NCI-H2227 treated with DMSO at 0.1 percent for 48 hours (cell line): ENCODE measurements at regions not wholly inside any gene's neighbourhood (a gene's known extent, or its start where the extent isn't known, plus 50 kb on each side); places are given as distances from the start of the nearest gene placed in this dataset.

Source experiments
- DNase-seq: peaks from one replicate; lab custom pipeline; 2025; lab: John Stamatoyannopoulos, UW

DNA sequence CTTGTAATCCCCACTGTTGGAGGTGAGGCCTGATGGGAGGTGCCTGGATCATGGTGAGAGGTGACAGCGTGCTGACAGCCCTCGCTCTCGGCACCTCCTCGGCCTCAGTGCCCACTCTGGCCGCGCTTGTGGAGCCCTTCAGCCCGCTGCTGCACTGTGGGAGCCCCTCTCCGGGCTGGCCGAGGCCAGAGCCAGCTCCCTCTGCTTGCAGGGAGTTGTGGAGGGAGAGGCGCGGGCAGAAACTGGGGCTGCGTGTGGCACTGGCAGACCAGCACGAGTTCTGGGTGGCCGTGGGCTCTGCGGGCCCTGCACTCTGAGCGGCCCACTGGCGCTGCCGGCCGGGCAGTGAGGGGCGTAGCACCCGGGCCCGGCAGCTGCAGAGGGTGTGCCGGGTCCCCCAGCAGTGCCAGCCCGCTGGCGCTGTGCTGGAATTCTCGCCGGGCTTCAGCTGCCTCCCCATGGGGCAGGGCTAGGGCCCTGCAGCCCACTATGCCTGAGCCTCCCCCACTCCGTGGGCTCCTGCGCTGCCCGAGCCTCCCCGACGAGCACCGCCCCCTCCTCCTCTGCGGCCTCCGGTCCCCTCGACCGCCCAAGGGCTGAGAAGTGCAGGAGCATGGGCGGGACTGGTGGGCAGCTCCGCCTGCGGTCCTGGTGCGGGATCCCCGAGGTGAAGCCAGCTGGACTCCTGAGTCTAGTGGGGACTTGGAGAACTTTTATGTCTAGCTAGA, 197.1 kb downstream of the SPP2 start:
- DNase-seq = no peak

DNA sequence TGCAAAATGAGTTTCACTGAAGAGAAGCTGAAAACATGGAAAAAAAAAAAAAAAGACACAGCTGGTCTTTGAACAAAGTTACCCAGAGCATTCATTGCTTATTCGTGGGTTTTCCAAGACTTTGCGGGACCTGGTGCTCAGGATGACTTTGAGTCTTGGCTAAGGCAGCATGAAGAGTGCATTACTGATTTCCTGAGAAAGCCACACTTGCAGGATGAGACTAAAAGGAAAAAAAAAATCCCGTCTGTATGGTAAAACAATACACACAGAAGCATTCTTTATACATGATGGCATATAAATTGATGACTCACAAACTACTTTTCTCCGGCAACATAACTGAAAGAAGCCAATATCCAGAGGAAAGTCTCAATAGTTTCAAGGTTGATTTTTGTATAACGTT, 195.4 kb downstream of the SPP2 start:
- DNase-seq = no peak

DNA sequence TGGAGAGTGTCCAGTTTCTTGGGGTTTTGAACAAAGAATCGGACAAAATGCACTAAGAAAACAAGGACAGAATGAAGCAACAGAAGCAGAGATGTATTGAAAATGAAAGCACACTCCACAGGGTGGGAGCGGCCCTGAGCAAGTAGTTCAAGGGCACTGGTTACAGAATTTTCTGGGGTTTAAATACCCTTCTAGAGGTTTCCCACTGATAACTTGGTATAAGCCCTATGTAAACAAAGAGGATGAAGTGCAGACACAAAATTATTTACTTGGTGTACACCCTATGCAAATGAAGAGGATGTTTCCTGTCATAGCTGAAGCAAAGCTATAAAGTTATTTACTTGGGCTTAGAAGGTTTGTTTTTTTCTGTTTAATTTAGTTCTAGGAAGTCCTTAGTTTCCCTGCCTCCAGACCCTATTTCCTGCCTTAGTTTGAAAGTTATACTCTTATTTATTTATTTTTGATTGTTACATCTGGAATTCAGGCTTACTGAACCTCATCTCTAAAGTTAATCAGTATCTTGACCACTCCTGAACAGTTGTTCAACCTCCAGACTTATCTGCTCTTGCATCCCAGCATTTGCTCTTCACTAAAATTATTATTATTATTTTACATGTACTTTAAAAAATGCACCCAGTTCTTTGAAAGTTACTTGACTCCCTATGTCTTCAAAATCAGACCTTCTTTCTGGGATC, 193.5 kb downstream of the SPP2 start:
- no peak for DNase-seq

DNA sequence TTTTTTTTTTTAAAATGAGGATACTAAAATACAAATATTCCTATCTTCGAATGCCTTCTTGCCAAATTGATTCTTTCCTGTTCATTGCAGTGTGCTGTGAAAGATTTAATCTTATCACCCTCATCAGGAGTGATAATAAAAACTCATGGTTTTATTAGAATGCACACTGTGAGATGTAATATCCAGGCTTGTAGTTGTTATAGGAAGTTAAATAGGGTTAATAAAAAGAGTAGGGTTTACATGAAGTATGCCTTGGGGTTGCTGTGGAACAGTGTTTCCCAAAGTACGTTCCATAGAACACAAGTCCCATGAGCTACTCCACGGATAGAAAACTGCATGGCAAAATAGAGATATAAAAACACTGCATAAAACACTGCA, 191.9 kb downstream of the SPP2 start:
- DNase-seq = no peak

DNA sequence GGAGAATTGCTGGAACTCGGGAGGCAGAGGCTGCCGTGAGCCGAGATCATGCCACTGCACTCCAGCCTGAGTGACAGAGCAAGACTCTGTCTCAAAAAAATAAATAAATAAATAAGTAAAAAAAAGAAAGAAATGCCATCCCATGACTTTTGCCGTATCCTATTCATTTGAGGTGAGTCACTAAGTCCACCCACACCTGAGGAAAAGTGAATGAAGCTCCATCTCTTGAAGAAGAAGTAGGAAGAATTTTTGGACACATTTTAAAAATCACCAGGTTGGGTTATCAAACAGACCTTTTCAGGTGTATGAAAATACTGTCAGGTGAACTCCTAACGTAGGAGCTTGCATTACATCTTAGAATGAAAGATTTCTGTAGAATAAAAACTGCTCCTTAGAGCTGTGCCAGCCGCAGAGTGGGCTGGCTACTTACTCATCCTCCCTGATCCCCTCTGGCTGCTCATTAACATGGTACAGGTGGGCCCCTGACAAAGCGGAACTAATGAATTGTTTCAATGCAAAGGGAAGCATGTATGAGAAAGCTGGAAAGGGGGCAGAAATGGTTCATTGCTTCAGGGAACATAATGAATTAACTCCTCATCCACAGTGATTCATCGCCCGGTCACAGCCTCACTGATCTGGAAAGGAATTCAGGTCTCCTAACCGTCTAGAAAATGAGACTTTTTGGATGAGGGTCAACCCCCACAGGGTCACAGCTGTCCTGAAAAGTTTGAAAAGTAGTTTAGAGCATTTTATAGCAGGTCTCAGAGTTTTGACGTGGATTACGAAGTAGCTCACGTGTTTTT, 191.4 kb downstream of the SPP2 start:
- DNase-seq = no peak

DNA sequence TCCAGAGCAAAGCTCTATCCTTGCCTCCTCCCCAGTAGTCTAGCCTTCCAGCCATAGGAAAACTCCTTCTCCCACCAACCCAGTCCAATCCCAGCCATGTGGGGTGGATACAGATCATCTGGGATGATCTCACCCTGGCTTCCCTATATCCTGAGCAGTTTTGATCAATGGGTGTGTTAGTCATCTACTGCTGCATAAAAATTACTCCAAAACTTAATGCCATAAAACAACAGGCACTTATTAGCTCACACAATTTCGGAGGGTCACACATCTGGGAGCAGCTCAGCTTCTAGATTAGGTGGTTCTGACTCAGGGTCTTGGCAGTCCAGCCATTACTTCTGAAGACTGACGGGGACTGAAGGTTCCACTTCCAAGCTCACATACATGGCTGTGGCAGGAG, 190.4 kb downstream of the SPP2 start:
- no peak for DNase-seq

DNA sequence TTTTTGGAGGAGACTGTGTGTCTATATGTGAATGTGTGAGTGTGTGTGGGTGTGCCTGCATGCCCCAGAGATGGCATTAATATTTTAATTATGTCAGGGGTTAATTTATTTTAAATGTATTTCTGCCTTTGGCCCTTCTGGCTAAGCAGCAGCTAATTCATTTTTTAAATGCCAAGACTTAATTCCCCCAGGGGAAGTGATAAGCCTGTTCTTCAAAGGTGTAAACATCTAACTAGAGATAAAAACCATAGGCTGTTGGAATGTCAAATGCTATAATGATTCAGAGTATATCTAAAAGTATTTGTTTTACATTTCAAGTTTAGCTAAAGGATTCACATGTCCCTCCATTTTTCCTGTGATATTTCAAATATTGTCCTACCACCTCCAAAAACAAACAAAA, 184.7 kb downstream of the SPP2 start:
- DNase-seq = no peak

DNA sequence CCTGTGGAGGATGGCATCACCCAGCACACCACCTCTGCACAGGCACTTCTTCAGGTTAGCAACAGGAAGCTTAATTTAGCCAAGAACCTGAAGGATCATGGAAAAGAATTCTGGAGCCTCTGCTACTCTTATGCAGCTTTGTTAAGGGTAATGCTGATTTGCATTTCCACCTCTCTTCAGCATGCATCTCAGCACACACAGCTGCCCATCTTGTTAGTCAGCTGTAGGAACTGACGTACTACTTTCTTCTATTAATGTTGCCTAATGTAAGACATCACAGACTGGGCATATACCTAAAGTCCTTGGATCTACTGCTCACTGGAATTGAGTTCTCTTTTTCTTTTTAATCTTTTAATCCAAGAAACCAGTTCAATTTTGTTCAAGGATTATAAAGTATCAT, 181.0 kb downstream of the SPP2 start:
- DNase-seq = no peak

DNA sequence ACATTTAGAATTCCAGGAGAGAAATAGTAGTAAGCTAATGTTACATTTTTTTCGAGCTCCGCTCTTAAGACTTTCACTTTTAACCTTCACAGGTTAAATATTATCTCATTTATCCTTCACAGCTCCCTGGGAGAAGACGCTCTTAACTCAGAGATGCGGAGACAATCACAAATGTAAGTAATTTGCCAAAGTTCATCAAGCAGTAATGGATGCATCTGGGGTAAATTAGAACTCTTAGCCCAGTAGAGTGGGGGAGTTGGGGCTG, 168.5 kb downstream of the SPP2 start:
- DNase-seq = no peak

DNA sequence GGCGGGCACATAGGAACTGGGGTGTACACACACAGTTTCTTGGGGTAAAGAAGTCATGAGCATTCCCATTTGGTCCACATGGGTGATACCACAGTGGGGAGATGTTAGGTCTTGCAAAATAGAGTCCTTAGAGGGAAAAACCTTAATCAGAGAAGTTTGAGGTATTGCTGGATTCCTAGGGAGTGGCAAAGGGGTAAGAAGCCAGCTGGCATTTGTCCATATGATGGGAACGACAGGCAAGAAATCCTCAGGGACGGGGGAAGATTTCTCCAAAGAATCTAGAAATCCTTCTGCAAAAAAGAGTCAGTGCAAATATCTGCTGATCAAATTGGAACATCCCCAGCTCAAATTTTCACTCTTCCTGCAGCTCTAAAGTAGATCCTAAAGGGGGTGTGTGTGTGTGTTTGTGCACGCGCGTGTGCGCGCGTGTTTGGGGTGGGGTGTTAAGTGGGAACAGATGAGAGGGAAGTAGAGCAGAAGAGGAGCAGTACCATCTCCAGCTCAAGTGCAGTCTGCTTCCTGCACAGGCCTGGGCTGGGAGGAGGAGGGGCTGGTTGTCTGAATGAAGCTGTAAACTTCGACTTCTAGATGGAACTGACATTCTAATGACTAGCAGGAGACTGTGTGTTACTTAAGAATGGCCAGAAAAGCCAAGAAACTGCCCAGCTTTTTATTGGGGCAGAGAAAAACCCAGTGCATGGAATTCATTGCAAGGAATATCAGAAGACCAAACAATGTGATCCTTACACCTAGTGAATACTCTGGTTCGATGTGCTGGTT, 168.0 kb downstream of the SPP2 start:
- DNase-seq = no peak

DNA sequence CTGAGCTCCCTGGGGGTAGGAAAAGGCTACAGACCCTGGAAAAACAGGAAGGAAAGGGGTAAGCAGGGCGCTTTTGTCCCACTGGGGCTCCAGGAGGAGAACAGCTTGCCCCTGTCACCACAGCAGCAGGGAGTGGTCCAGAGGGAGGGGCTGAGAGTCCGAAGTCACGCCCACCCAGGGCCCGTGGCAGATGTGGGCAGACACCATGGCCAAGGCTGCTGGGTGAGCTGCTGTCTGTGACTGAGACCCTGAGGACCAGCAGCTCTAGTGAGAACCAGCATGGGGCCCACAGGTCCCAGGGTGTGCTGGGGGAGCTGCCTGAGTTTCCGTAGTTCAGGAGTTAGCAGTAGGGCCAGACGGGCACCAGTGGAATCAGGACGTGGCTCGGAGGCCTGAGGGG, 162.0 kb downstream of the SPP2 start:
- DNase-seq = no peak

DNA sequence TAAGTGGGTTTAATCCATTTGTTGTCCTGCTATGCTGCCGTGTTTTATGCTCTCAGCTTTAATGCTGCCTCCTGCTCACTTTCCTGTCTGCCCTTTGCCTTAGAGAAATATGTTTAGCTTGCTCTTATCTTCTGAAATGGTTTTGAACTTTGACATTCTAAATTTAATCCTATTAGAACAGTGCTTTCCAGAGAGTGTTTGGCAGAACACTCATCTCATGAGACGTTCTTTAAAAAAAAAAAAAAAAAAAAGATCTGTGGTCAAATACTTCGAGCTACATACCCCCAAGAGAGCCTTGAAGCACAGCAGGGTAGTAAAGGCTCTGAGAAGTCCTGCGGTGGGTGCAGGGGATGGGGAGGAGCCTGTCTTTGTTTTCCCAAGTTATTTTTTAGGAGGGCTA, 161.3 kb downstream of the SPP2 start:
- DNase-seq = peak; percentile 92

DNA sequence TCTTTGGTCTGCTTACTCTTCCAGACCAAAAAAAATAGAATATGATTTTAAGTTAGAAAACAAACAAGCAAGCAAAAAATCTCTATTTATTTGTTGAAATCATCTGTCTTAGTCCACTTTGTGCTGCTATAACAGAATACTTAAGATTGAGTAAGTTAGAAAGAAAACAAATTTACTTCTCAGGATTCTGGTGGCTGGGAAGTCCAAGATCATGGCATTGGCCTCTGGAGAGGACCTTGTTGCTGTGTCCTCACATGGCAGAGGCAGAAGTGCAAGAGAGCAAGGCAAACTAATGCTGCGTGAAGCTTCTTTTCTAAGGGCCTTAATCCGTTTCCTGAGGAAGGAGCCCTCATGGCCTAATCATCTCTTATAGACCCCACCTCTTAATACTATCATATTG, 156.2 kb downstream of the SPP2 start:
- DNase-seq = no peak

DNA sequence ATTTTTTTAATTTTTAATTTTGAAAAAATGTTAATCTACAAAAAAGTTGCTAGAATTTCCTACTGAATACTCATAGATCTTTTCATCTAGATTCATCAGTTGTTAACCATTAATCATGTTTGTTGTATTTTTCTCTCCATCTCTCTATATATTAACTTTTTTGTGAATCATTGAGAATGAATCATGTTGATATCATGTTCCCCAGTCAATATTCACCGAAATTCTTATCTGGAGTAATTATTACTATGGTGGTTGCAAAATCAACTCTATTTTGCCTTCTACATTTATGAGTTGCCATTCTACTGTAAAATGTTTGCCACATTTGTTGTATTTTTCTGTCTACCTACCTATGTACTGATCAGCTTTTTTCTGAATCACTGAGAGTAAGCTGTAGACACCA, 154.0 kb downstream of the SPP2 start:
- no peak for DNase-seq

DNA sequence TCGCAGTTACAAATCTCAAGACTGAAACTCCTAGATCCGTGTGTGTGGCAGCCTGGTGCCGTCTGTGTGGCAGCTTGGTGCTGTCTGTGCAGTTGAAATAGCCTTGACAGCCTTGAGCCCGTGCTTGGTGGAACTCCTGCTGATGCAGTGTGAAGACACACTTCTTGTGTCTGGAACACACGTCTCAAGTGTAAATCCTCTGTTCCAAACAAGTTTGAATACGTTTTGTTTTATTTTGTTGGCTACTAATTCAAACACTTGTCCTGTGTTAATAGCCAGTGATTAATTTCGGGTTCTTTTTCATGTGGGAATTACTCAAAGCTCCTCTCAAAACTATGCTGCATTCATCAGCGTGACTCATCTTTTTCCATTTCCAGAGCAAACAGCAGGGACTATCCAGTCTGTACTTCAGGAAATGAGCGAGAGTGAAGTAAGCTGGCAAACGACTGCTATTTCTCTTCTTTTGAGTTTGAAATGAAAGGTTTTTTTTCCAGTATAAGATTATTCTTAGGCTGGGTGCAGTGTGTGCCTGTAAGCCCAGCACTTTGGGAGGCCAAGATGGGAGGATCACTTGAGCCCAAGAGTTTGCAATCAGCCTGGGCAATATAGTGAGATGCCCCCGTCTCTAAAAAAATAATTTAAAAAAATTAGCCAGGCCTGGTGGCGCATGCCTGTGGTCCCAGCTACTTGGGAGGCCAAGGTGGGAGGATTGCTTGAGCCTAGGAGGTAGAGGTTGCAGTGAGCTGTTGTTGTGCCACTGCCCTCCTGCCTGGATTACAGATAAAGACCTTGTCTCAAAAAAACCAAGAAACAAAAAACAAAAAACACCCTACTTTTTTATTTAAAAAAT, 152.9 kb downstream of the SPP2 start:
- DNase-seq = no peak

DNA sequence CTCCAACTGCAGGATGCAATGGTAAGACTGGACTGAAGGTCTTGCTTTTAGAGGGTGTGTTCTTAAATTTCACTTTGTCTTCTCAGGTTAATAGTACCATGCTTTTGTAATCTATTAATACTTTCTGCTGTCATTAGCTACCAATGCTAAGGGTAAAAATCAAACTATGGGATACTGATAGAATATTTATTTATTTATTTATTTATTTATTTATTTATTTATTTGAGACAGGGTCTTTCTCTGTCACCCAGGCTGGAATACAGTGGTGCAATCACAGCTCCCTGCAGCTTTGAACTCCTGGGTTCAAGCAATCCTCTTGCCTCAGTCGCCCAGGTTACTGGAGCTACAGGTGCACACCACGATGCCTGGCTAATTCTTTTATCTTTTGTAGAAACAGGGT, 152.1 kb downstream of the SPP2 start:
- no peak for DNase-seq

DNA sequence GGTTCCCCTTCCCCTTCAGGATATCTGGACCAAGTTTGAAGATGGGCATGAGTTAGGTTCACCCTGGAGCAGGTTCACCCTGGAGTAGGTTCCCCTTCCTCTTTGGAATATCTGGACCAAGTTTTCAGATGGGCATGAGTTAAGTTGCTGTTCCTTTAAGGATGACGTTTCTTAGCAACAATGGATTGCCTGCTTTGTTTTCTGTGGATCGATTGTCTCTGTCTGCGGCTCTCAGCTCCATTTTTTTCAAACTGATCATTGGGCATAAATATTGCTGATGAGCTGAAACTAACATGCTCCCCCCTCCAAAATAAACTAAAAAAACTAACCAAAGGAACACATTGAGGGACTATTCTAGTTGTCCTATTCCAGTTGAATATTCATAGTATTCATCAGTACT, 149.5 kb downstream of the SPP2 start:
- no peak for DNase-seq

DNA sequence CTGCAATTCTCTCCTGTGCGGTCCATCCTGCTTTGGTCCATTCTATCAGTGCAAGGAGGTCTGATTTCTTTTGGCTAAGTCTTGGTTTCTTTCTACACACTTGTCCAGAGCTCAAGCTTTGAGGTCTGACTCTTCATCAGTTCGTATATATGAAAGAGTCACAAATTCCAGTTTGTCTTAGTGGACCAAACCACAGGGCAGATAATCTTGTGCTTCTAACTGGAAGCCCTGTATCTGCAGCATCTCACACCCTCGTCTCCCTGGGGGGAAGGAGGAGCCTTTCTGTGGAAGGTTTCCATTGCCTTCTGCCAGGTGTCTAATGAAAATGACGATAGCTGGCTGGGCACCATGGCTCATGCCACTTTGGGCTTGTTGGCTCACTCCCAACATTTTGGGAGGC, 148.5 kb downstream of the SPP2 start:
- no peak for DNase-seq

DNA sequence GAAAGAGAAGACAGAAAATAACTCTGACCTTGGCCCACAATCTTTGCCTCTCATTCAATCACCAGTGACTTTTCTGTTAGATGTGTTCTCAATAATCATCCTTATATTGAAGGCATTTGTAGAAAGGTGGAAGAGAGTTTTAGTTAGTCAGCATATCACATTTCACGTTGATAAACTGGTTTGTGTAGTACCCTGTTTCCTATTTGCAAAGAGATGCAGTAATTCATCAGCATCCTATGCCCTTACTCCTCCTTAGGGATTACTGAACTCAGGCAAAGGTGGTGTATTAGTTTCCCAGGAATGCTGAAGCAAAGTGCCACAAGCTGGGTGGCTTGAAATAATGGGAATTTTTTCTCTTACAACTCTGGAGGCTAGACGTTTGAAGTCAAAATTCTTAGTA, 145.0 kb downstream of the SPP2 start:
- DNase-seq = no peak

DNA sequence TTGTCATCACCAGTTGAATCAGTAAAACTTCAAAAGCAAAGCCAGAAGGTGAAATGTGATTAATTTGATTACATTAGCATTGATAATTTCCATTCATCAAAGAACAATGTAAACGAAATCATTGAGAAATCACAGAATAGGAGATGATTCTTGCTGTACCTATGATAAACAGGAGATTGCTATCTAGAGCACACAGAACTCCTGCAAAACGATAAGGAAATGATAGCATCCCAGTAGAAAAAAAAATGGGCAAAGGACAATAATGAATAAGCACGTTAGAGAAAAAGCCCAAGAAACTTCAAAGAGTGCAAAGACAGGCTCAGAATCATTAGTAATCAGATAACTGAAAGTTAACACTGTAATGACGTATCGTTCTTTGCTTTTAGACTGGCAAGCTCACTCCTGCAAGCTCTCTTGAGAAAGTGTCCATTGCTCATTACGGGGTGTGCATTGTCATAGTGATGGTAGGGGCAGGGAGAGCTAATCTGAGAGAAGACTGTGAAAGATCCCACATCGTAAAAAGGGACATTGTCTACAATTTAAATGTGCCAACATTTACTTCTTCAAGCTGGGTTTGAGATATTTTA, 143.6 kb downstream of the SPP2 start:
- no peak for DNase-seq

DNA sequence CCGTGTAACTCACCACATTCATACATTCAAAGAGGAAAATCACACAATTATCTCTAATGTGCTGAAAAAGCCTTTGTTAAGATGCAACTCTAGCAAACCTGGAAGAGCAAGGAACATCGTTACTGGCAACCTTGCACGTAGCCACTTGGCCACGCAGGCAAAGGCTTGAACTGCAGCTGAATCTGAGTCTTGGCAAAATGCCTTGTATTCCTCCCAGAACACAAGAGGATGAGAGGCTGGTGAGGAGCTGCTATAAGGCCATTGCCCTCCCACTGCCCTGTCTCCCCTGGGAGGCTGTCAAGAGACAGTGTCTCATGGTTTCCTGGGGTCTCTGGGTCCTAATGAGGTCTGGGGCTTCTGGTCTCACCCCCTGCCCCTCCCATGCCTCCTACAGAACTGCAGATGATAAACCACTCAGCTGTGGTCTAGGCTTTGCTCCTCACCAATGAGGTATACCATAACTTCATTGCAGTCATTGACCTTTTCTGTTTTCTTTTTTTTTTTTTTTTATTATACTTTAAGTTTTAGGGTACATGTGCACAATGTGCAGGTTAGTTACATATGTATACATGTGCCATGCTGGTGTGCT, 141.4 kb downstream of the SPP2 start:
- DNase-seq = peak; percentile 49
